ENCODE measurements at regions not wholly inside any gene's neighbourhood (a gene's known extent, or its start where the extent isn't known, plus 50 kb on each side); places are given as distances from the start of the nearest gene placed in this dataset.

- 91 to 92% methylated on average over 3 of the region's 3 CpGs for WGBS, 2 donors
Observed at GRCh38 chr6:71106276-71106675, 149.4 kb upstream of the B3GAT2 start.

GRCh38 chr6:71107911-71108420 is 151.1 kb upstream of the B3GAT2 start:
- WGBS, 2 donors = 17 to 26% methylated on average over 6 of the region's 6 CpGs
- H3K27ac ChIP-seq = peak overlapping the region in 1 of 2 donors; percentile 5
- H3K9me3 ChIP-seq = no peaks in the 10 kb centered on the region
- DNase-seq = peak; percentile 17
- no peak overlapping the region for H3K4me3 ChIP-seq
- H3K36me3 ChIP-seq (ENCODE audit: low read depth, missing control alignments) = no peaks in the 10 kb centered on the region
- H3K4me1 ChIP-seq = peaks cover 5% of the 10 kb centered on the region
- no peaks in the 10 kb centered on the region for H3K27me3 ChIP-seq
- no peak for TF ChIP-seq CTCF (IDR thresholded peaks at IDR 0.05)
- no peak for TF ChIP-seq POLR2A (IDR thresholded peaks at IDR 0.05)
- intact Hi-C loops (cut with DNase I; ENCODE audit: low total_unique reads) = no loop called here

More at GRCh38 chr6:71106276-71106675, 149.4 kb upstream of the B3GAT2 start:
- no peaks in the 10 kb centered on the region for H3K36me3 ChIP-seq (ENCODE audit: low read depth, missing control alignments)
- TF ChIP-seq POLR2A (IDR thresholded peaks at IDR 0.05) = no peak
- no peak for TF ChIP-seq CTCF (IDR thresholded peaks at IDR 0.05)
- DNase-seq = no peak
- intact Hi-C loops (cut with DNase I; ENCODE audit: low total_unique reads) = no loop called here
- no peaks in the 10 kb centered on the region for H3K9me3 ChIP-seq
- peaks cover 5% of the 10 kb centered on the region for H3K4me1 ChIP-seq
- no peaks in the 10 kb centered on the region for H3K27me3 ChIP-seq
- no peak overlapping the region for H3K4me3 ChIP-seq
- H3K27ac ChIP-seq = no peak overlapping the region

GRCh38 chr6:71114544-71114943 is 157.7 kb upstream of the B3GAT2 start:
- no peak overlapping the region for H3K4me3 ChIP-seq
- H3K27me3 ChIP-seq = no peaks in the 10 kb centered on the region
- TF ChIP-seq CTCF (IDR thresholded peaks at IDR 0.05) (no peak), POLR2A (IDR thresholded peaks at IDR 0.05) (no peak)
- H3K9me3 ChIP-seq = no peaks in the 10 kb centered on the region
- H3K27ac ChIP-seq = no peak overlapping the region
- WGBS, 2 donors = 60 to 65% methylated on average over 4 of the region's 4 CpGs
- intact Hi-C loops (cut with DNase I; ENCODE audit: low total_unique reads) = no loop called here
- no peaks in the 10 kb centered on the region for H3K4me1 ChIP-seq
- DNase-seq = no peak
- H3K36me3 ChIP-seq (ENCODE audit: low read depth, missing control alignments) = no peaks in the 10 kb centered on the region

GRCh38 chr6:71114986-71115385 is 158.1 kb upstream of the B3GAT2 start:
- intact Hi-C loops (cut with DNase I; ENCODE audit: low total_unique reads) = no loop called here
- Histone ChIP-seq H3K9me3 (no peaks in the 10 kb centered on the region), H3K27me3 (no peaks in the 10 kb centered on the region), H3K4me3 (no peak overlapping the region), H3K27ac (no peak overlapping the region), H3K4me1 (no peaks in the 10 kb centered on the region), H3K36me3 (ENCODE audit: low read depth, missing control alignments) (no peaks in the 10 kb centered on the region)
- no peak for DNase-seq
- TF ChIP-seq CTCF (IDR thresholded peaks at IDR 0.05) = no peak
- TF ChIP-seq POLR2A (IDR thresholded peaks at IDR 0.05) = no peak

GRCh38 chr6:71119560-71119959 is 162.7 kb upstream of the B3GAT2 start:
- no peaks in the 10 kb centered on the region for H3K9me3 ChIP-seq
- no peaks in the 10 kb centered on the region for H3K4me1 ChIP-seq
- H3K4me3 ChIP-seq = no peak overlapping the region
- 76 to 85% methylated on average over 1 of the region's 1 CpG for WGBS, 2 donors
- no peaks in the 10 kb centered on the region for H3K27me3 ChIP-seq
- no peaks in the 10 kb centered on the region for H3K36me3 ChIP-seq (ENCODE audit: low read depth, missing control alignments)
- no peak for TF ChIP-seq POLR2A (IDR thresholded peaks at IDR 0.05)
- TF ChIP-seq CTCF (IDR thresholded peaks at IDR 0.05) = no peak
- intact Hi-C loops (cut with DNase I; ENCODE audit: low total_unique reads) = no loop called here
- DNase-seq = no peak
- H3K27ac ChIP-seq = no peak overlapping the region

All from testis (tissue), 2 donors.